Hematopoietic multipotent progenitor cell treated with erythropoietin and hydrocortisone succinate and interleukin-3 and kit ligand, for 6 days (in vitro differentiated cells): ENCODE measurements at regions not wholly inside any gene's neighbourhood (a gene's known extent, or its start where the extent isn't known, plus 50 kb on each side); places are given as distances from the start of the nearest gene placed in this dataset.

ENCODE experiments used
- DNase-seq: peaks from one replicate; pipeline ENCODE4 v3.0.0-alpha.2; 2015

DNA sequence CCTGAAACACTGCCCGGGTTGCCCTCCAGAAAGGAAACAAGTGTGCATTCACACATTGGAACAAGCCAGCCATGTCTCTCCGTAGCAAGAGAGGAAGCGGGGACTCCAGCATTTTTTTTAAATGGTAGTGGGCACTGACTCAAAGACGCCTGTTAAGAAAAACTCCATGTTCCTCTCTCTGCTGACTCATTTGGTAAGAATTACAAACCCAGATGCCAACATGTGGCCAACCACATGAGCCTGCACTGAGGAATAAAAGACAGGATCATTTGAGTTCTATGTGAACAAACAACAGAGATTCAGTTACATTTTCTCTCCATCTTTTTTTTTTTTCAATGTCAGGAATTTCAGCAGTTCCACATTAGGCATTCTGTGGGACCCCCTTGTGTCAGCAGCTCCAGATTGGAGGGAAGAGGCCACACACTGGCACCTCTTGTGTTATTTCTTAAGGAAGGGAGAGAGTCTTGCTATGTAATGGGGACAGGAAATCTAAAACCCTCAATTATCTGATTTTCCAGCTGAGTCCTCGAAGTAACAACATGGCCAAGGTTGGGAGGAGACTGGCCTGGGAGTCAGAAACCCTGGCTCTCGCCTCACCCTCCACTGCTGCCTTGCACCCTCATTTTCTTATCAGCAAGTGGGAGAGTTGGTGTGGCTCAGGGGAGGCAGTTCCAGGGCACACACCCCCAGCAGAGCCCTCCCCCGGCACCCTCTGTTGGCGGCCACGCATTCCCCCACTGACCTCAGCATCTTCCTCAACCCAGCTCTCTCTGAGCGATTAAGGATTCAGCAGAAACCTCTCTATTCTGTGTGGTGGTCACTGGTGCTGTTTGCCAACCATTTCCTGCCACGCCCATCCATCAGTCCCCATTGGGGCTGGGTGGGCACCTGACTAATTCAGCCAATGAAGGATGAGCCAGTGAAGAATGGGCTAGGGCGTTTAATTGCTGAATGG is 173.0 kb downstream of the FOXL1 start:
- DNase-seq = no peak

DNA sequence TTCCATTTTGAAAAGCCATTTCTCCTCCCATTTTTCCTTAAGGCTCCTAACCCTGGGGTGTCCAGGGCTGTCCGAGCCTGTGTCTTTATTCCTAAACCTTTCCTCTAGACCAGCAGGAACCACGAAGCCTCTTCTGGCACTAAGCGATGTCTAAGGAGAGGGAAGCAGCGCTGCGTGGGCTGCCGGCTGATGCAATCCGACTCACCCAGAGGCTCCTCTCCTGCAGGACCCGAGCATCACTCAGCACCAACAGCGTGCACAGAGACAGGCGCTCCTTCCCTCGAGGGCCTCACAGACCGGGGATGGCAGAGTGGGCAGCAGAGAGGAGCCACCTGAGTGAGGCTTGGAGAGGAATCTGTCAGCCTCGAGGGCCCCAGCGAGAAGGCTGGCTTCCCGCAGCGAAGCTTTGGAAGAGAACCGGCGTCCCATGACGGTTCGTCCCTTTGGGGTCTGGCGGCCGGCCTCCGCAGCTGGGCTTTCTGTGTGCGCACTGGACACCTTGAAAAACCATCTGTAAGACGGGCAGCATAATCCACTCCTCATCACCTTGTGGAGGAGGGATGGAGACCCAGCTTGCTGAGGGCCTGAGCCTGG is 174.3 kb downstream of the FOXL1 start:
- no peak for DNase-seq

DNA sequence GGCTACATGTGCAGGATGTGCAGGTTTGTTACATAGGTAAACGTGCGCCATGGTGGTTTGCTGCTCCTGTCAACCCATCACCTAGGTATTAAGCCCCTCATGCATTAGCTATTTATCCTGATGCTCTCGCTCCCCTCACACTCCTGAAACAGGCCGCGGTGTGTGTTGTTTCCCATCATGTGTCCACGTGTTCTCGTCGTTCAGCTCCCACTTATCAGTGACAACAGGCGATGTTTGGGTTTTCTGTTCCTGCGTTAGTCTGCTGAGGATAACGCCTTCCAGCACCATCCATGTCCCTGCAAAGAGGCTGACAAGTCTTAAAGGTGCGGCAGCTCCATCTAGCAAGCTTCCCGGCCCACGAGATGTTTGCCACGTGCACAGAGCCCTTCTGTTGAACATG is 175.1 kb downstream of the FOXL1 start:
- DNase-seq = no peak

DNA sequence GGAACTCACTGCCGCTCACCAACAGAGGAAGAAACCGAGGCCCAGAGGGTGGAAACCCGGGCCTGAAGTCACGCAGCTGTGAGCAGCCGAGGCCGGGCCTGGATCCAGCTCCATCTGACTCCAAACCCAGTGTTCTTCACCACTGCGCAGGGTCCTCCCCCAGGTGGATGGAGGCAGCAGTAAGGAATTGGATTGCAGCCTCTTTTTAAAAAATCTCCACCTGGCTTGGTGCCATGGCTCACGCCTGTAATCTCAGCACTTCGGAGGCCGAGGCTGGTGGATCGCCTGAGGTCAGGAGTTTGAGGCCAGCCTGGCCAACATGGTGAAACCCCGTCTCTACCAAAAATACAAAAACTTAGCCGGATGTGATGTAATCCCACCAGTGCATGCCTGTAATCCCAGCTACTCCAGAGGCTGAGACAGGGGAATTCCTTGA is 177.2 kb downstream of the FOXL1 start:
- no peak for DNase-seq

DNA sequence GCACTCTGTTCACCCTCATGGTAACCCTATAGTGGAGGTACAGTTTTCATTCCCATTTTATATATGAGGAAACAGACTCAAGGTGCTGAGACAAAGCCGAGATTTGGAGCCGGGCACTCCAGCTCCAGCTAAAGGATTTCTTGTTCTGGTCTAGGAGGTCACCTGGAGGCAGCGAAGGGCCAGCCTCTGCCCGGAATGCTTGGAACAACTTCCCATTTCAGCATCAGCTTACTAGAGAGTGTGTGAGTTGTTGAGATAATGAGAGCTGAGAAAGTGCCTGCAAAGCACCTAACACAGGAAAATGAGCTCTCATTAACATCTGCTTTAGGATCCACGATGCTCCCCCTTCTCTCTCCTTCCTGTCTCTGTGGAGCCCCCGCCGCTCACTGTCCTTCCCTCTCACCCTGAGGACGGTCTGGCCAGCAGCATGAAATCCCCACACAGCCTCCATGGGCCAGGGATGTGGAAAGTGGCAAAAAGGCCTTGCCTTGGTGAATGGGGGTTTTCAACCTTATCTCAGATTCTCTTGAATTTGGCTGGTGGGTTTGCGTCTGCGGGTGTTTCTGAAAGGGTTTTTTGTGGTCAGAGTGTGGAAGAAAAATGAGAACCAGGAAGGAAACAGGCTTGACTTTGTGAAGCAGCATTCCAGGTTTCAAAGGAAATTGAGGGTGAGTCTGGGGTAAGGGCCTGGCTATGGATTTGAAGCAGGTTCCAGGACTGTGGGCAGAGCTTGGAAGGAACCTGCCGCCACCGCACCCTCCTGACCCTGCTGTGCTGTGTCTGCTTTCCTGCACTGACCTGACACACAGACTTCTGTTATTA is 178.7 kb downstream of the FOXL1 start:
- DNase-seq = no peak

DNA sequence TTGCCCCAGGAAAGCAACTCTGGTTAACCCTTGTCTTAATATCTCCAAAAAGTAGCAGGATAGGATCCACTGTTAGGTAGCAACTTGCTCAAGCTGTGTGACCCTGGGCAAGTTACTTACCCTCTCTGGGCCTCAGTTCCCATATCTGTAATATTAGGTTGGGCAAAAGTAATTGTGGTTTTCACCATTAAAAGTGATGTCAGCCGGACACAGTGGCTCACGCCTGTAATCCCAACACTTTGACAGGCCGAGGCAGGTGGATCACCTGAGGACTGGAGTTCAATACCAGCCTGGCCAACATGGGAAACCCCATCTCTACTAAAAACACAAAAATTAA is 179.3 kb downstream of the FOXL1 start:
- no peak for DNase-seq

DNA sequence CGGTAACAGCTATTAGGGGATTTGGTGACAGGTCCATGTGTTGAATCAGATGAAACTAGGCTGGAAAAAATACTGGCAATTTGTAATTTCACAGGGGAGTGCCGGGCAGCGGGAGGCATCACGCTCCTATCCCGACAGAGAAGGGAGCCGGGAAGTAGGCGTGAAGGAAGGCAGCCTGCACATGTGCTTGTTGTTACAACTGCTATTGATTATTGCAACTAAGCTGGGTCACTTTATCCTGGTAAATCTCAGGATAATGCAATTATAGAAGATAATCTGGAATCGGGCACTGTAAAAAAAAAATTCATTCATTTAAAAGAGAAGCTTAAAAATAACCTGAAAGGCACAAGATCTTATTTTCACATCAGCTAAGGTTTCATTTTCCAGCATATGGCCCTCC is 180.6 kb downstream of the FOXL1 start:
- no peak for DNase-seq

DNA sequence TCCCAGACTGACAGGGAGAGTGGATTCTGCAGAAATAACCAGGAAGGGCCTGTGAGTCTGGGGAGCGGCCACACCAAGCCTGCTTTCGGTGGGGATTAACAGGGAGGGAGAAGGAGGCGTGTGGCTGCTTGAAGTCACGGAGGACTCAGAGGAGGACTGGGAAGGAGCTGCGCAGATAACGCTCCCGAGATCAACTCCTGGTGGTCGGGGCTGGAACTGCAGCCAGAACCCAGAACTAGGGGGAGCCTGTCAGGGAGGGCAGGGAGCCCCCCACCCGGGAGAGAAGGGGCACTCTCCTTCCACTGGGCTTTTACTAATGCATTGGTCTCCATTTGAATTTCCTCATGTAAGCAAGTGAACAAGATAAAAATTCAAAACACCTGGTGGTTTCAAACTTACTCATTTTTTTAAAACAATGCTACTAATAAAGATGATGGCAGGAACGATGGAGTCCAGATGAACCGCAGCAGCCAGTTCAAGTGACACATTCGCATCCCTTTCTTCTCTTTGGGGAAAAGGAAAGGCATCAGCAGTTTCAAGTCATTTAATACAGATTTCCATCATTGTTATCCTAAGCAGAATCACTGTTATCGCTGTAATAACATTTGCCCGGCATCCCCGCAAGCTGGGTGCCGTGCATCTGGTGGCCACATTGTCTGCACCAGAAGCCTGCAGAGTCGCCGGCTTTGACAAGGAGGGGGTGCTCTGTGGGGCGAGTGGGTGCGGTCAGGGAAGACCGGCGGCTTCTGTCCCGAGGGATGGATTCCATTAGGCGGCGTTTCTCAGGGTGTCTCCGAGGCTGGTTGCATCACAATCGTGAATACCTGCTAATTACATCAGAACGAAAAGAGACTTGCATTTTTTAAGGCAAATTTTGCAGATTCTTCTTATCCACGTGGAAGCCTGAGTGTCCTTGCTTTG is 183.0 kb downstream of the FOXL1 start:
- peak; percentile 64 for DNase-seq

DNA sequence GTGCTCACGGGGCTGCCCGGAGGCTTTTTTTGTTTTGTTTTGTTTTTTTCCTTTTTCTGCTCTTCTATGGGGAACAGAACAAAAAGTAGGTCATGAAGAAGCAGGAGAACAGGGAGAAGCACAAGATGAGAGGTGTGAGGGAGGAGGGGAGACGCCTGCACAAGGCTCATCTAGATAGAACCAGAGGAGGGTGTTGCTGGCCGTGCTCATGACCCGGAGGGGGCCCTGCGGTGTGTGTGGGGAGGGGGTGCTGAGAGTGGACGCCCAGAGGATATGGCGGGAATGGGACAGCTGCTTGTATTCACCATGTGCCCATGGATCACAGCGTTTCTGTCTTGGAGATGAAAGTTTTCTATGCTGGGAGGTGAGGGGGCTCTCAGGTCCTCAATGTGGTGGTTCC is 183.7 kb downstream of the FOXL1 start:
- no peak for DNase-seq

DNA sequence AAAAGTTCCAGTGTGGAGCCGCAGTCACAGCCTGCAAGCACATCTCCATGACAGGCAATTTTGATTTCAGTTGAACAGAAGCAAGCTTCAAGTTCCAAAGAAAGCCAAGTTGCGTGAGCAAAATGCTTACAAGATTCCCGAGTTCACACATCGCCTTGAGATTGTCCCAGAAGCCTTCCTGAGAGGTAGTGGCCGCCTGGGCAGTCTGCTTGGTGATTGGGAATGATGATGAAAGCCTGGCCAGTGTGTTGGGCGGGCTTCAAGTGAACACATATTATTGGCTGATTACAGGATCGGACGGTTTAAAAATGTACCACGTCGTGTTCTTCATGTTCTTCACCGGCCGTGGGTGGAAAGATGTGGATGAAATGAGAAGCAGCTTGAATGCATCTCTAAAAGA is 185.5 kb downstream of the FOXL1 start:
- no peak for DNase-seq

DNA sequence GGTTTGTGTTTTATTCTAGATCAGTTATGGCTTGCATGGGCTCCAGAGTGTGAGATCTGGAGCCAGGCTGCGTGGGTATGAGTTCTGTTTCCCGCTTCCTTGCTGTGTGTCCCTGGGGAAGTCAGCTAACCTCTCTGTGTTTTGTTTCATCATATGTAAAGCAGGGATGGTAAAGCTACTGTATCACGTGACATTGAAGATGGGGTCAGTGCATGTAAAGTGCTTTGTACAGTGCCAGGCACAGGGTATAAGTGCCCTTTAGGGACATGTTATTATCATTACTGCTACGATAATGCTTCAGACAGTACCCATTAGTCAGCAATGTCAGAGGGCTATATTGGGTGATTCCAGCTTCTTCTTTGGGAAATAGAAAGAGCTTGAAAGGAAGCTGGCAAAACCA is 186.2 kb downstream of the FOXL1 start:
- no peak for DNase-seq

DNA sequence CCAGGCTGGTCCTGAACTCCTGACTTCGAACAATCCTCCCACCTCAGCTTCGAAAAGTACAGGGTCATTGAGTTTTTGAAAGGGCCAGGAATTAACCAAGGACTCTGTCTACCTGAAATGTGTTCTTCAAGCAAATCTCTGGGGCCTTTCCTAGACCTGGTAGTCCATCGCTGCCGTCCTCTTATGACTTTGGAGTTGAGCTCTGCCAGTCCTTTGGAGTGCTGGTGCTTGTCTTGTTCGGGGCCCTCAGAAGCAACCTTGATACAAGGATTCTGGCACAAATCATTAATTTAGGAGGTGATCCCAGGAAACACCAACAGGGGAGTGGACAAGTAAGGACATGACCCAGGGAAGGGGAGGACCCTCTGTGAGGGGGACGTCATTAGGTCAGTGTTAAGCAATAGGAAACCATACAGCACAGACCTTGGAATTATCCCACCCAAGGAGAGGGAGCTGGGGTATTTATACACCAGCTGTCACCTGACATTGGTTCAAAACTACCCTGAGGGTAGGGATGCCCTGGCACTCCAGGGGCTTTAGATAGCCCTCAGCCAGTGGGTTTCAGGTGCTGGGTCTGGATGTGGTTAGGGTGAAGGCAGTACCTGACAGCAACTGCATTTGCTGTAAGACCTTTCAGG is 187.2 kb downstream of the FOXL1 start:
- DNase-seq = no peak

DNA sequence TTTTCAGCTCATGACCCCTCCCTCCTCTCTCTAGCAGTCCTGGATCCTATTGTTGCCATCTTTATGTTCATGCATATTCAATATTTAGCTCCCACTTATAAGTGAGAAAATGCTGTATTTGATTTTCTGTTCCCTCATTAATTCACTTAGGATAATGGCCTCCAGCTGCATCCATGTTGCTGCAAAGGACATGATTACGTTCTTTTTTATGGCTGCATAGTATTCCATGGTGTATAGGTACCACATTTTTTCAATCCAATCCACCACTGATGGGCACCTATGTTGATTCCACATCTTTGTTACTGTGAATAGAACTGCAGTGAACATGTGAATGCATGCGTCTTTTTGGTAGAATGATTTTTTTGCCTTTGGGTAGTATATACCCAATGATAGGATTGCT is 188.4 kb downstream of the FOXL1 start:
- no peak for DNase-seq

DNA sequence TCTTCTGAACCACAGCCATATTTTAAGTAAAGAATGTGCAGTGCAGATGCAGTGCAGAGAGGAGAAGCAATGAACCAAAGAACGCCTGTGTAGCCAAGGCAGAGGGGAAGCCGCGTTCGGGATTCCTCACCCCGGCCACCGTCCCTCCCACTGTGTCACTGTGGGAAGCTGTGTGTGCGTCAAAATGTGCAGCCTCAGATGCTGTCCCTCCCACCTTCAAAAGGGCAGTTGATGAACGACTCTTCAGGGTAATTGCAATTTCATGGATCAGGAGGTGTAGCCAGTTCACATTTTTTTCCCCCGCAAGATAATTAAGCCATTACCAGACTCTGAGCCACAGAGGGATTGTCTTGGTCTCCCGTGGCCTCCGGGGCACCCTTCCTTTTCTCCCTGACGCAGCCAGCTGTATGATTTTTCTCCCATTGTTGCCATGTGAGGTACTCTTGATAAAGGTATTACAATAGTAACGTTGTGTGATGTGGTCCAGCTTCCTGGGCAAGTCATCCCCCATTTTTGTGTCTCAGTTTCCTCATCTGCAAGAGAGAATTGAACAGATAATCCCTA is 190.0 kb downstream of the FOXL1 start:
- DNase-seq = no peak

DNA sequence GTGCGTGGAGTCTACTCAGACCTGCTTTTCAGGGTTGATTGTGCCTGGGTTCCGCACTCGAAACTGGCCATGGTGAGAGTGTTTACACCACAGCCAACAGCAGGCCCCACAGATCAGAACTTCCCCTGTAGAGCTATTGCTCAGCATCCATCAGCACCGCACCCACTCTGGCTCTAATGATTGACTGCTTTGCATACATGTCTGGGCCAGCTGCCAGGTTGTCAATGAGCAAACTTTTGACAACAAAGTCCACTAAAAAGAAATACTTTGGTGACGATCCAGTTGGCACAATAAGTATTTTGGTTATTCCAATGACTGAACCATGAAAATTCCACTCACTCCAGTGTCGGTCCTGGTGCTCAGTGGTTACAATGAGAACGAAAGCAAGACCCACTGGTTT is 190.7 kb downstream of the FOXL1 start:
- DNase-seq = no peak

DNA sequence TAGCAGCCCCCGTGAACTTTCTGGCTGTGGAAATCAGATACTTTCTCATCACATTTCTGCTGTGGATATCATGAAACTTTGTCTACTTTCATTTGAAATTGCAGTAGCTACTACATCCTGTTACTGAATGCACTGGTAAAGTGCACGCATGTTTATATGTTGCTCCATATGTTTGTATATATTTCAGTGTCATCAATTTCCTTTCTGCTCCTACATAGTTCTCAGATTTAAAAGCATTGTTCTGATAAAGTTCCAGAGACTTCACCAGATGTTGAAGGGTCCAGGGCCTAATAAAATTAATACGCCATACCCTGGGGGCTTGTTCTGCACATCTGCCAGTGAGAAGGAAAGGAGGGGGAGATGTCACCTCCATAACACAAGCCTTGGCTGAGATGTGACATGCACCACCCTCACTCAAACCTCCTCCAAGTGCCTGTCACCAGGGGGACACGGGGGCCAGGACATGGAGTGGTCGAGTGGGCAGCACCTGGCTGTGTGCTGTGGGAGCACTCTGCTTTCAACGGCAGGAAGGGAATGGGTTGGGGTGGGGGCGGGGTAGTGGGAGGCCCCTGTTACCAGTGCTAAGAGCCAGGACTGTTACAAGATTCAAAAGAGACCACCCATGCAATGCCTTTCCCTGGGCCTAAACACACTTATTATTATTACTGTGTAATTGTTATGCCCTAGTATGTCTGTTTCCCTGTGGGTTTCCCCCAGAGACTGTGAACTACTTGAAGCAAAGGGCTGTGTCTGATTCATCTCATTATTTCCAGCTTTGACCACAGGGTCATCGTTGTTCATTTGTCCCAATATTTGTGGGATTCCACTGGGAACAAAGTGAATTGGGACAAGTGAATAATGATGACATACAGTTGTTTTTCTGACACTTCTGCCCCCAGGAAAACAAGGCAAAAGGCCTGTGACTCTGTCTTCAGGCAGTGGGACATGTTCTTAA is 193.4 kb downstream of the FOXL1 start:
- no peak for DNase-seq

DNA sequence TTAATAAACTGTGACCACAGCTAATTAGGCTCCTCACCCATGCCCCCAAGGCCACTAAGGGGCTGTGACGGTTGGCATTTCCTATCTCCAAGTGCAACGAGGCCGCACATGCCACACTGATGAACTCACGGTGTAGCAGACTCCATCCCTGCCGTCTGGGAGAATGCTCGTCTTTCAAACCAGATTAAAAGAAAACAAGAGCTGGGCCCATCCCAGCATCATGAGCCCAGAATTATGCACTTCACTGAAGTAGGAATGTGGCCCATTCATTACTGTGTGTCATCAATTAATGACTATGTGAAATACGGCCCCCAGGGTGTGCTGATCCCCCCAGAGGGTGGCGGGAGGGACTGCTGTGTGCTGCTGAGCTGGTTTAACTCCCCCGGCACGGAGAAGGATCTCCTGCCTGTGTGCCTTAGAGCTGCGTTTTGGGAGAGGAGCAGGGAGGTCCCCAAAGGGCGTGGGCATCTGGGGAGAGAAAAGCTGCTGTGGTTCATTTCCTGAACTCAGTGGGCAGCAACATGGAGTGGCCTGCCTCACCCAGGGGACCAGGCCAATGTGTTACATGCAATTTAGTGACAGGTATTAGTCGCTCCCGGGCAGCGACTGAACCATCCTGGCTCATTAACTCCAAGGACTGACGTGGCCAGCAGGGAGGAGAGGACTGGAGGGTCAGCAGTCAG is 194.5 kb downstream of the FOXL1 start:
- no peak for DNase-seq

DNA sequence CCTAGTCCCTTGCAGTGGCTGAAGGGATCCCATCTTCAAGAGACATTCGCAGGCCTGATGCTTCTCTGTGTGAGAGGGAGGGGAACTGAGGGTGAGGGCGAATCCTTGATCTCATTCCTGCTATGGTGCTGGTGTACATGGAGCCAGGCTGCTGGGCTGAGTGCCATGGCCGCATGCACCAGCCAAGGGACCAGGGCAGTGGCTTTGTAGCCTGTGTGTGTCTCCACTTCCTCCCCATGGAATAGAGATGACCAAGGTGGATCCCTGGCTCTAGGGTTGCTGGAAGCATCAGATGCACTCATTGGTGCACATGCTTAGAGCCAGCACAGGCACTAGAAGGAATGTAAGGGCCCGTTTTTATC is 195.0 kb downstream of the FOXL1 start:
- no peak for DNase-seq

DNA sequence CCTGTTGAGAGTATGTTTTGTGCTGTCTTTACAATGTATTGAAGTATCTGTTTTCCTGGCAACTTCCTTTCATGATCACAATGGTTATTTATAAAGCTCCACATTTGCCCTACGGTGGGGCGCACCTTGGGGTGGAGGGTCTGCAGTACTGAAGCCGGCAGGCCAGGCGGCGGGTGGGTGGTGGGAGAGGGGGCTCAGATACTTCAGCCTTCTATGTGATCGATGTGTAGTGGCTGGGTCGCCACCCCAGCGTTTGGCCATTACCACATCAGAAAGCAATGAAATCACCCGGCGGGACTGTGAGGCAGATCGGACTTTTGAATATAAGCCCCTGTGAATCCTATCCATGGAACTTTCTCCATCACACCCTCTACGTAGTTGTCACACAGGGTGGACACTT is 196.6 kb downstream of the FOXL1 start:
- DNase-seq = no peak

DNA sequence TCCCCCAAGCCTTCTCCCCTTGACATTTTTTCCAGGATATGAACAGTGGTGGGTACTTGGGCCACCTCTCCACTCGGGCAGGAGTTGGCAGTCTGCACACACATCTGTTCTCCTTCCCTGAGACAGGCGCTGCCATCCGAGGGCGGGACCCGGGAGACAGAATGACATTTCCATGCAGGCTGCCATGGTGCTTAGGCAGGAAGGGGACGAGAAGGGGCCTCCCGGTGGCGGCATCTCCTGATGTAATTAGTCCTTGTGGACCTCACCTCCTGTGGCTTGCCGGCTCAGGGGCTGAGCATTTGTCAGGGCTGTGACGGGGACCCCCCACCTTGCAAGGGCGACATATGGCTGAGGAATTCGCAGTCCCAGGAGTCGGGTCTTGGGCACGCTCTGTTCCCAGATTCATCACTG is 197.2 kb downstream of the FOXL1 start:
- DNase-seq = no peak
